ENCODE measurements at regions not wholly inside any gene's neighbourhood (a gene's known extent, or its start where the extent isn't known, plus 50 kb on each side); places are given as distances from the start of the nearest gene placed in this dataset.

DNA sequence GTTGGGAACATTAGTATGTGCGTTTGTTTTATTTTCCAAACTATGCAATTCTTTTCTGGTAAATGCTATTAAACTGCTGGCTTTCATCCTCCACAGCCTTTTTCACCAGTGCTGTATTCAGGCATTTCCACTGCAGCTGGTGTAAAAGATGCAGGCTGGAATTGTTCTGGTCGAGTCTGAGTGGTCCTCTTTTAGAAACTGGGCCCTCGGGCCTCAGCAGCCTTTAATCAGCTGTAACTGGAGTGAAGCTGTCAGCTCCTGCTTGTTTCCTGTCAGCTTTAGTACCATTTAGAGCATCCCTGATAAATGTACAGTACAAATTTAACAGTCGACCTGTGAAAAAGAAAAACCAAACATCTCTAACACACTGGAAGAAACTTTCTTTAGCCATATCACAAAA is 979.6 kb downstream of the TFAP2A start:
- no peak for DNase-seq

DNA sequence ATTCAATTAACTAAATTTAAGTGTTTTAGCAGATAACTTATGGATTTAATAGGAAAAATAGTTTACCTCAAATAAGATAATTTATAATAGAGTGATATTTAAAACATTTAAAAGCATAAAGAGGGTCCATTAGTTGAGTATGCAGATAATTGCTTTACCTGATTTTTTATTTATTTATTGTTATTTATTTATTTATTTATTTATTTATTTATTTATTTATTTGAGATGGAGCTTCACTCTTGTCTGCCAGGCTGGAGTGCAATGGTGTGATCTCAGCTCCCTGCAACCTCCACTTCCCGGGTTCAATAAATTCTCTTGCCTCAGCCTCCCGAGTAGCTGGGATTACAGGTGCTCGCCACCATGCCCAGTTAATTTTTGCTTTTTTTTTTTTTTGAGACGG is 982.9 kb downstream of the TFAP2A start:
- DNase-seq: no peak

DNA sequence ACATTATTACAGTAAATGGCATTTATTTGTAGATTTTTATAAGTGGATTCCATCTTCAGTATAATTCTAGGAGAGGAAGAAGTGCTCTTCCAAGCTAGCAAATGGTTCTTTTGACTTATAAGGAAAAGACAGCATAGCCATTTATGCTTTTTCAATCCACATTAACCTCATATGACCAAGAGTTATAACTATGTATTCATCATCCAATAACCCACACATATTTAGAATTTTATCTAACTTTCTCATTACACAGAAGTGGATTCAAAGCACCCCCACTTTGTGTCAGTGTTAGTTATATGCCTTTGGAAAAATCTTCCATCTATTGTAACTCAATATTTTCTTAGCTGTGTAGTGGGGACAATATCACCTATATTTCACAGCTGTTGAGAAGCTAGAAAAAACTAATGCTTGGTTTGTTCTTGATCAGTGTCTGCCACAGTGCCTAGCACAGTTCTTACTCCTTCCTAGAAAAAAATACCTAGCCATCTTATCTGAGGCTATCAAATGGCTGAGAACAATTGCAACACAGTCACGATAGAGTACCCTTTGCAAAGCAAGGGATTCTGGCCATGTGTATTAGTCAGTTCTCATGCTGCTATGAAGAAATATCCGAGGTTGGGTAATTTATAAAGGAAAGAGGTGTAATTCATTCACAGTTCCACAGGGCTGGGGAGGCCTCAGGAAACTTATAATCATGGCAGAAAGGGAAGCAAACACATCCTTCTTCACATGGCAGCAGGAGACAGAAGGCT is 986.3 kb downstream of the TFAP2A start:
- DNase-seq: no peak

DNA sequence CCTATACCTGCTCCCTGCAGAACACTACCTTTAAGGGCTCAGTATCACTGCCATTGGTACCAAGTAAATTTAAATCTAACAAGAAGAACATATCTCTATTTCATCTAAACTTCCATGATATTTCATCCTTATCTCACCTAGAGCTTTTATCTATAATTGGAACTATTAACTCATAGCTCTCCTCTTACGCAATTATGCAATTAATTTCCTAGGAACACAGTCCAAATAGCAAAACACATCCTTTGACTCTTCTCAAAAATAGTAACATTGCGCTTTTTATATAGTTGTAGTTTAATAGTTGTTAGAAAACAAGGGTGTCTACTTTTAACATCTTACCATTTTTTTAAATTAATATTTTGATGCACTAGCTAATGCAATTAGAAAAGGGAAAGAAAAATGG is 986.8 kb upstream of the SLC35B3 start:
- no peak for DNase-seq

DNA sequence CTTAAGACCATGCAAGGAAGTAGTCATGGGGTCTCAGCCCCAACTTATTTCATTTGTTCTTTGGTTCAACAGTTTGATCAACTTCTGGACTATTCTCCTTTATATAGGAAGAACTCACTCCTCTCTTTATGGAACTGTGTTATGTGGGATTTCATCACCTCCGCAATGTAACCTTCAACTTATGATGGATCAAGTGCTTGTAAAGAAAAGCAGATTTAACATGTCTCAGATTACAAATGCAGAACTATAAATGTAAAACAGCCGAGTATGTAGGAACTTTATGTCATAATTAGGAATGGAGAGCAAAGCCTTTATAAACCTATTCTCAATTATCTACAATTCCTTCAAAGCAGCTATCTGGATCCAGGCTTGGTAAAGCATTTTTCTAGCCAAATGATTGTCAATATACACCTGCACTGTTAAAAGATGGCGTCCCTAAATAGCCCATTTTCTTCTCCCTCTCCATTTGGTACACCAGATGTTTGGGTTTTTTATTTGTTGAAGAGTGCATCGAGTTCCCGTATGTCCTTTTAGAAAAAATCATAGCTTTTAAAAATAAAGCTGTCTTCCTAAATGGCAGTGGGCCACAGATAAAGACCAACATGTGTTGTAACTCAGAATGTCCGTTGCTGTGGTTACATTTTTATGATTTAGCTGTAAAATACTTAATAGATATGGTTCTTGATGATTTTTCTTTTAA is 985.1 kb upstream of the SLC35B3 start:
- DNase-seq: no peak

DNA sequence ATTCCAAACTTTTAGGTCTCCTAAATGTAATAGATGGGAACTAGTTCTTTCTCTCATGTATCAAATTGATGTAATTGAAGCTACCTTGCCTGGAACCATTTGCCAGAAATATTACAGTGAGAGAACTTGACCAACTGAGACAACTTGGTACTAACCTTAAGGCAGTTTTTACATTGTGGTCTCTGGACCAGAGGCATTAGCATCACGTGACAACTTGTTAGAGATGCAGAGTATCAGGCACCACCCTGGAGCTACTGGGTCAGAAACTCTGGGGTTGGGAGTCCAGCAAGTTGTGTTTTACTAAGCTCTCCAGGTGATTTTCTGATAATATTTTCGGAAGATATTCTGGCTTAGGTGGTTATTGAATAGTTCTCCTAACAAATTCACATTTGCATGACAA is 982.1 kb upstream of the SLC35B3 start:
- no peak for DNase-seq

DNA sequence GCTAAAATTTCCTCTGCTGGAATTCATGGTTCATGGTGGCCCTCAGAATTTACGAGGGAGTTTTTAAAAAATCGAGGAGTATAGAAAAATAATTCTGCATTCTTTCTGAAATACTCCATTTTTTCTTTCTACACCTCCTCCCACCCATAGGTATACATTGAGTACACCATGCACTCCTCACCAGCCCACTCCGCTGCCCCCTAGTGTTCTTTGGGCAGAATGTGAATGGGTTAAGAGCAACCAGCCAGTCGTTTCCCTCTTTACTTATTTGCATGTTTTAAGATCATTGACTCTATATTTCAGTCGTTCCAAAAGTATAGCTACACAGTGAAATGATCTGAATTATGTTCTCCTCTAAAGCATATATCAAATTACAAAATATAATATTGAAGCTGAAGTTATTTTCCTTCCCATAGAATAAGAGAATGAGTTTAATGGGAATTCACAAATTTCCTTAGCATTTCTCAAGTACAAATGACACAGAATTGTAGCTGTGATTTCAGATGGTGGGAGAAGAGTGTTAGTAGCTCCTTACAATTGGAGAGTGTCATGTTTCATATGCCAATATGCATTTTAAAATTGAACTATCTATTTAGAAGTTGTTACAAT is 977.7 kb upstream of the SLC35B3 start:
- DNase-seq: no peak

DNA sequence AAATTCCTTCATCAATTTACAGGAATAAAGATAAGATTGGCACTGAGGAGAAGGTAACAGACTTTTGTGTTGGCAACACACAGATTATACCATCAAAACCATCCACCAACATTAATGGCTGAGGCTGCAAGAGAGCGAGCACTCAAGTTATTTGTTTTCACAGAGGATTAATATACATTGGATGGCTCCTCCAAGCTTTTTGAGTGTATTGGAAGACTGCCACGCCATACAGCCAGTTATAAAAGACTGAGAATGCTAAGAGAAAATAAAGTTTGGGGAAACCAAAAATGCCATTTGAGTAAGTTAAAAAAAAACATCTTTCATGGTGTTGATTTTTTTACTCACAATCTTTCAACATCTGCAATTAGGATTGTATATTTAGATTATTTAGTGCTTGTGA is 973.8 kb upstream of the SLC35B3 start:
- DNase-seq: no peak

DNA sequence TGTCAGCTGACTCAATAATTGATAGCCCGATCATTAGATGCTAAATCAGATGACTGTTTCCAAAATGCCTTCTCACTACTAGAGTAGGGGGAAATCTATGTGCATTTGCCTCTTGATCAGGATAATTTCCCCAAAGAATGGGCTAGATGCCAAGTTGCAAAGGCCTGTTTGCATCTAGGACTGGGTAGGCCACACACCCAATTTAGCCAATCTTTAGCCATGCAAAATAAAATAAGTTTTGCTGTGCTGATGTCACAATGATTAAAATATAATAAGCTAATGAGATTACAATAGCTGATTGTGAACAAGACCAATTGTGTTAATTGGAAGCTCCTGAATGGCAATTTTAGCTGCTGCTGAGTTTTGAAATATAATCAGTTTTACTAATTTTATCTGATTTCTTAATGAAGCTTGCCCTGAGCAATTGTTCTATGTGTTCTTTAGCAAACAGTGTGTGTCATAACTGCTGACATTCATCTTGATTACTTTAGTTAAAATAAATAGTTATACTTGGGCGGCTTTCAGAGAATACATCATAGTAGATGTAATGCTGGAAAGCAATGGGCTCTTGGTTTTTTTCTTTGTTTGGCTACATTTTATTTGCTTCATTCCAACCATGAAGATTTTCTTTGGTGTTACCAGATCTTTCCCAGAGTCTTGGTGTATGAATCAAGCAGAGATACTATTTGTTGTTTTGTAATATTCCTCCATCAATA is 973.2 kb upstream of the SLC35B3 start:
- DNase-seq: no peak

DNA sequence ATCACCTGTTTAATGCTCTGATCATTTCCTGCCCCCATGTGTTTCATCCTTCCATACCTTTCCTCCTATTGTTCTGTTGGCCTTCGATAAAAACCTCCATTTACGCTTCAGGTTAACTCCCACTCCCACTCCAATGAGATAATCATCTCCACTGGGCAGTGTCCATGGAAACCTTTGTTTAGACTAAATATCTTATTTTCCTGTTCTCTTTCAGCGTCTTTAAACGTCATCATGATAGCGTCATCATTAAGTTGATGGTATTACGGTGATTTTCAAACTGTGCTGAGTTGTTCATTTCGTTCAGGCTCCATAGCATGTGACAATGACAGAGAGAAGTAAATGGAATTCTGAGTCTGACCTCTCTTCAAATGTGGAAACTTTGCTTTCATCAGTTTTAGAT is 970.5 kb upstream of the SLC35B3 start:
- no peak for DNase-seq

DNA sequence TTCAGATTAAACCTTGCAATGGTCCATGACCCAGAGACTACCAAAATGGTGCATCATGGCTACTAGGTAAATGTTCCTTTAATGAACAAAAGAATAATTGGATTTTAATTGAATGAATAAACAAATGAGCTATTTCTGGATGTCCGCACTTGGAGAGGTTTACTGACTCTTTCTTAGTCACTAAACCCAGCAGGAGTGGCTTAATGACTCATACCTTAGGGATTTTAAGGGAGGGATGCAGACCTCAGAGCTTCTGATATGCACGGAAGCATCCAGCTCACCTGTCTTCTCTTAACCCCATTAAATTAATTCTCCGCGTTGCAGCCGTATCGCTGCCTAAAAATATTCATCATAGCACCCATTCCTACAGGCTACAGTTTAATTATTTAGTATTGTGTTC is 970.0 kb upstream of the SLC35B3 start:
- DNase-seq: peak; percentile 10

DNA sequence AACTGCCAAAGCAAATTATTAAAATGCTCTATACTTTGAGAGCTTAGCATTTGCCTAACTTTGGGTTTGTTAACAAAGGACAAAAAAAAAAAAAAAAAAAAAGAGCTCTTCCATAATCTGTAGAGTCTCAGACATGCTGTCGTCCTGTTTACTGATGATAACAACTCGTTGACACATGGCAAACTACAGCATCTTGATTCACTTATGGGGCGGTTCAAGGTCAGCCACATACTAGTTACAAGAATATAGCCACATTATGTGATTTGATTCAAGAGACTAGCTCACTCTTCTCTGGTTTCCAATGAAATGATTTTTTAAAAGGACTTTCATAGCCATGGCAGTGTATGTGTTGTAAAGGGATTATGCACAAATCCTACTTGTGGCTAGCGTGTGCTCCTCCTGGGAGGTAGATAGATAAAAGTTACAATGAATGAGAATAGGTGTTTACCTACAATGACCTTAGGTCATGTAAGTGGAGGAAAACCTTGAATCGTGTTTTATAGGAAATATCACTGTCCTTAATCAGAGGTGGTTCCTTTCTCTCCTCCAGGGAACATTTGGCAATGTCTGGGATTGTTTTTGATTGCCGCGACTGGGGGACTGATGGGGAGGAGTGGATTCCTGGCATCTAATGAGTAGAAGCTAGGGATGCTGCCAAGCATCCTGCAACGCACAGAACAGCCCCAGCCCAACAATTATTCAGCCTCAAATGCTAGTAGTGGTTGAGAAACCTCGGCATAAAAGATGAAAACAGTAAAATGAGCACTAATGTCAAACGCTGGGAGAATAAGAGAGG is 969.2 kb upstream of the SLC35B3 start:
- DNase-seq: no peak

DNA sequence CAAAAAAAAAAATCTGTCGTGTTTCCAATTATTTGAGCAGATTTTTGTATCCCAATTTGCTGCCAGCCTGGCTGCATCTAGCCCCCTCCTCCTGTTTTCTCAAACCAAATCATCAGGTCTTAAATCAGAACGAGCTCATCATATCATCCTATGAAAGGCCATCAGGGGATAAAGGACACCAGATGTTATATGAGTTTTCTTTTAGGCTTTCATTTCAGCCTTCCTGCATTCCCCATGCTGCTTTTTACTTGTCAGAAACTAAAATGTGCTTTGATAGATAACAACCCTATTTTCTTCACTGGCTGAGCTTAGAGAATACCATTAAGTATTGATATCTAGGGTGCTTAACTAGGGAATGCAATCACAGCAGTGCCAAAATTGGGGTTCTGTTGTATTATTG is 968.4 kb upstream of the SLC35B3 start:
- no peak for DNase-seq

DNA sequence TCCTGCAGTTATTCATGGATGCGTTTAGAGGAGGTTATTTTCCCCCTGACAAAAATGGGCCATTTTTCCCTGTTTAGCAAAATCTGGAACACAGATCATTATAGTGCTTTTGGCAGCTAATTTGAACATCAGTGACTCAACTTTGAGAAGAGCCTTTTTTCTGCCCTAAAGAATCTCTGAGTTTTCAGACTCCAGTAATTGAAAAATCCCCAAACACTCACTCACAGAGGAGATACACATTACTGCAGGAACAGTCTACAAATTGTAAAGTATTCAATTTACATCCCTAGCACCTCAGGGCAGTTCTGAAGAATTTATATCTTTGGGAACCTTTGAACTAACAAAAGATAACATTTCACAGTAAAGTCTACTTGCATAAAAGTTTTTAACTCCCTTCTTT is 966.6 kb upstream of the SLC35B3 start:
- no peak for DNase-seq

DNA sequence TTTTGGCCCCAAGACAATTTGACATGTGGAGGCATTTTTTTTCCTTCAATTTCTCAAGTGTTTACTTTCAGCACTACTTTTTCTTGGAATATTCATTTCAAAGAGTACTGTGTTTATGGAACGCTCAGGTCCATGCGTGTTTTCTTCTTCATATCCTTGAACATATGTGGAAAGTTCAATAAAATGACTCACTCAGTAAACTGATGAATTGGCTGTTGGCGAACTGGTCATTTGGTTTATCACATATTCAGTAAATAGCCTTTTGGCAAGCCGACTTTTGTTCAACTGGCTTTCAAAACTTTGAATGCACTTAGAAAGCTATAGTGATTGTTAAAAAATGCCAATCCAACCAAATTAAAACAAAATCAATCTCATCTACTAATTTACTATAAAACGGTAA is 964.6 kb upstream of the SLC35B3 start:
- DNase-seq: no peak

DNA sequence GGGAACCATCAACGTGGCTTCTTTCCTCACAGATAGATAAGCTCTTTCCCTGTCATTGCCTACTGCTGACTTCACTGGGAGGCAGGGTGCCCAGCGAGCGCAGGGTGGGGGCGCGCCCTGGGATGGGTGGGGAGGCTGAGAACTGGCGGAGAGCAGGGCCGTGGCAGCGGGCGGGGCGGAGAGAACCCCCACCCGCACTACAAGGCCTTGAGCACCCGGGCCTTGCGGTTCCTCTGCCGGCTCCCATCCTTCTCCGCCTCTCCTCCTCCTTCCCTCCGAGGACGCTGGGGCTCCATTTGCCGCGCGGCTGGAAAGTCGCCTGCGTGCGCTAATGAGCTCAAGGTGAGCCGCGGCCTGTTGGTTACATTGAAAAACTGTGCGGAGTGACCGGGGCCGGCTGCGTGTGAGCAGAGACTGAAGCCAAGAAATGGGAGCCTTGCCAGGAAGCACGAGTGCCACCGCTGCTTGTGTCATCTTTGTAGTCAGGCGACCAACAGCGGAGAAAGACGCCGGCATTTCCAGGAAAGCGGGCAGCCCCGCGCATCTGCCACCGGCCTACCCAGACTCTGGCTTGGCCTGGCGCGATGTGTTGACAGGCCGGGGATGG is 963.5 kb upstream of the SLC35B3 start:
- DNase-seq: no peak

DNA sequence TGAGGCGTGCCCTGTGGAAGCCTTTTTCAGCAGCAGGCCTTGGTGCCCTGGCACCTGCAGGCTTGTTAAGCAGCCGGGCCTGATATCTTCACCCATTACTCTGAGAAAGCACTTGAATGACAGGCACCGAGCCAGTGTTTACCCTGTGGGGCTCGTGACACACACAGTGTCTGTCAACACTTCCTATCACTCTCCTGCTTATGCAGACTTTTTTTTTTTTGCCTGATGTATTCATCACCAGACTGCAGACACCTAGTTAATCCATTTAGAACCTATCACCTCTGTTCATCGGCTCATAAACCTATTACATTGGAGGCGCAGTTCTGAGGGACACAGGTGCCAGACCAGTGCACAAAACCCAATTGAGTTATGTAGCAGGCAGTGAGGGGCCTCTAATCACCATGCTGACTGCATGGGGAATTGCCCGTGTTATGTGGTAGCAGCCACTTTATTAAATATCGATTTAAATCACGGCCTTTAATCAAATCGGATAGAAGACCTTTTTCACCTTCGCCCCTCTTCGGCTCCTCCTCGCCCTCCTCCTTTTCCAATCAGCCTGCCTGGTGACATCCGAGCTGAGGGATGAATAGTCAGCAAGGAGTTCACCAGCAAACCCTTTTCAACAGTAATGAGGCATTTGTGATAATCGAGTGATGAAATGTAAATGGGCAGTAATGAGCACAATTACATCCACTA is 962.9 kb upstream of the SLC35B3 start:
- peak; percentile 30 for DNase-seq

DNA sequence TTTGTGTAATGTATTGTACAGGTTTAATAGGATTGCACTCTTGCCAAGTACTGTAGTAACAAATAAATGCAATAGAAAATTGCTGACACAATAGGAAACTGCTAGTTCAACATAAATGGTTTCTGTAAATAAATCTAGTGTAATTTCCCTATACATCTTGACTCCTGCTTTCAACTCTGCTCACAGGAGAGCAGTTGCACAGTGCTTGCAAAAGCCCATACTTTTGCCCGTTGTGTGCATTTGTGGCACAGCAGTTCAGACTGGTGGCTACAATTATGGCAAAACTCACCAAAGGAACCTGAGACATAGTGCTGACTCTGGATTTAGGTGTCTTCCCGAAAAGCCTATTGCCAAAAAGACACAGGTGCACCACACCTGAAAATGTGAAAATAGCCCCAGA is 953.3 kb upstream of the SLC35B3 start:
- no peak for DNase-seq

DNA sequence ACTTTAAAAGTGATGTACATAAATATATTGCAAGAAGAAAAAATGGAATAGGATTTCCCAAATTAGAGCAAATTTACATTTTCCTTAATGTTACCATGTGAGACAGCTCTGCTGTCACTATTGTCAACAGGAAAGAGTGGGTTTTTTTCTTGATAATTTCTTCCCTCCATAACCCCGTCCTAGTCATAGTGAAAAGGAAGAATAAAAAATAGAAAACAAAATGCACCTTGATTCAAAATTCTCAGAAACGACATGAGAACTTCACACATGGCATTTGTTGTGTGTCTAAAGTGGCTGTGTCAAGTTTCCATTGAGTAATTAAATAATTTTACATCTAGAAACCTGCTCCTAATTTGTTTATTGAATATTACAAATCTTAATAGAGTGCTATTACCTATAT is 945.2 kb upstream of the SLC35B3 start:
- no peak for DNase-seq

DNA sequence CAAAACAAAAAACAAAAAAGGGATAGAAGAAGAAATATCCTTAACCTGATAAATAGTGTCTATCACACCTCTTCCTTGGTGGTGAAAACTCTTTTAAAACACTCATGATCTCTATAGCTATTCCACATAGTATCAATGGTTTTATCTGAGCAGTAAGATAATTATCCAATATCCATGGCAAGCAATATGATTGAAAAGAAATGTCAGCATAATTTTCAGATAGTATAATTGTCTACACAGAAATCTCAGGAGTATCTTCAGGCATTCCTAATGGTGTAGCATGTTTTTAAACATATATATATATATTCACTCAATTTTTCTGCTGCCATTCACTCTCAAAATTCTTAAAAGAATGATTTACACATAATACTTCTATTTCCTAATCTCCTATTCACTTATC is 938.0 kb upstream of the SLC35B3 start:
- DNase-seq: no peak

DNA sequence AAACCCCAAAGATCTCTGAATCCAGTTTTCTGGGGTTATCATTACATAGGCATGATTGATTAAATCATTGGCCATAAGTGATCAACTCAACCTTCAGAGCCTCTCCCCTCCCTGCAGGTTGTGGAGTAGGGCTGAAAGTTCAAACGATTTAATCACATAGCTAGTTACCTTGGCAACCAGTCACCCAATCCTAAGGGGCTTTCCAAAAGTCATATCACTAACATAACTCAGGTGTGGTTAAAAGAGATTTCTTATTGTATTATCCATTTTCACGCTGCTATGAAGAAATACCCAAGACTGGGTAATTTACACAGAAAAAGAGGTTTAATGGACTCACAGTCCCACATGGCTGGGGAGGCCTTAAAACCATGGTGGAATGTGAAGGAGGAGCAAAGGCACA is 935.1 kb upstream of the SLC35B3 start:
- no peak for DNase-seq

DNA sequence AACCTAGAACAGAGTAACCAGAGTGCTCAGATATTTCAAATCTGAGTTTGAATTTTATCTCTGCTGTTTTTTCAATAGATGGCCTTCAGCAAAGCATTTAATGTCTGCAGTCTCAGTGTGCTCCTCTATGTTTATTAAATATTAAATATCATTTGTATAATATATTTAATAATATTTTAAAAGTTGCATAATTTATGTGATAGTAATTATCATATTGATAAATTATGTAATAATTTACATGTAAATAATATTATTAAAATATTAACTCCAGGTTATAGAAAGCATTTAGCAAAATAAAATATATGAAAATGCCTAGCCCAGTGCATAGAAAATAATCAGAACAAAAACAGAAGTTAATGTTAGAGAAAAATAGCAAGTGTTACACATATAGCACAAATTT is 930.0 kb upstream of the SLC35B3 start:
- DNase-seq: no peak

All from DMS79 treated with DMSO at 0.1 percent for 48 hours (cell line).